Ureter (tissue), 1 donor: ENCODE measurements at regions not wholly inside any gene's neighbourhood (a gene's known extent, or its start where the extent isn't known, plus 50 kb on each side); places are given as distances from the start of the nearest gene placed in this dataset.
A peak's percentile ranks its signal among the peaks of the same experiment; 100 is the strongest.

ENCODE experiments used
- DNase-seq: peaks from one replicate; pipeline ENCODE4 v3.0.0-alpha.2; 2020; ENCODE audit warnings: low spot score
- donor health status: DM: yes; HTN: yes; CAD: no.

DNA sequence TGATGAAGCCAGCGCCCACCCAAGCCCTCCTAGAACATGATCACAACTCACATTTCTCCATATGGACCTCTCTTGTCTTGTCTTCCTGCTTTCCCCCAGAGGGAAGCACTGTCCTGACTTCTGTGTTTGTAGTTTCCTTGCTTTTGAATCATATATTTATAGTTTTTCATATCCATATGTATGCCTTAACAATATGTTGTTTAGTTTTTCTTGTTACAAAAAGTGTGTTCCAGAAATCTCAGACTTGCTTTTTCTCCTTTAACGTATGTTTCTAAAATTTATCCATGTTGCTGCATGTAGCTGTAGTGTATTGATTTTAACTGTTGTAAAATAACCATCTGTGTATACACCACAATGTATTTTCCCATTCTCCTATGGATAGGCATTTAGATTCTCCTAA is 182.0 kb upstream of the SMIM23 start:
- DNase-seq, result no peak

DNA sequence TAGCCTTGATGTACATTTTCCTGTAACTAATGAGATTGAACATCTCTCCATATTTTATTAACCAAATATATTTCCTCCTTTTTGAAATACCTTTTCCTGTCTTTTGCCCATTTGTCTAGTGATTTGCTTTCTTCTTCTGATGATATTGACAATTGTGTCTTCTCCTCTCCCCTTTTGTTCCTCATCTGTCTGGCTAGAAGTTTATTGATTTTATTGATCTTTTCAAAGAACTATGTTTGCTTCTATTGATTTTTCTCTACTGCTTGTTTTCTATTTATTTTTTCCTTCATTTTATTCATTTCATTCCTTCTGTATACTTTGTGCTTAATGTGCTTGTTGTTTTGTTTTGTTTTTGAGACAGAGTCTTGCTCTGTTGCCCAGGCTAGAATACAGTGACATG is 181.4 kb upstream of the SMIM23 start:
- DNase-seq, result no peak

DNA sequence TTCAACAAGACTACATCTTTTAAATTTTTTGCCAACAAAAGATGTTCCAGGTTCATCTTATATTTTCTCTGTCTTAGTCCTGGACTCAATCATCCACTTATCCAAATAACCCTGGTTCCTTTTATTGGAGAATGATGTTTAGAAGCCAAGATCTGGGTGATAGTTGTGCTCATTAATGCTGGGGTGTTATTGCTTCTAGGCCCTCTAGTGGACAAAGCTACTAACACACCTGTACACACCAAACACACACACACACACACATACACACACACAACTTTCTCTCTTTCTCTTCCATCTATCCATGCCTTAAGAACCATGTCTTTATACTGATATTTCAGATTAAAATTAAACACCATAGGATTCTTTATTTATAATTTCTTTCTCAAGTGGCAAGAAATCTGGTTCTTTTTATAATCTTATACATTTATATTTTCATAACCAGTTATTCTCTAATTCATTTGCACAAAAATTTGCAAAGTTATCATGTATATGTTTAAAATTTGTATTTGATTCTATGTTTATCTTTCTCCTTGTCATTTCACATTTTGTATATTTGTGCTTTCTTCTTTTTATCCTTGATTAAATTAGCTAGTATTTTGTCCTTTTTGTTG is 179.1 kb upstream of the SMIM23 start:
- DNase-seq, result no peak

DNA sequence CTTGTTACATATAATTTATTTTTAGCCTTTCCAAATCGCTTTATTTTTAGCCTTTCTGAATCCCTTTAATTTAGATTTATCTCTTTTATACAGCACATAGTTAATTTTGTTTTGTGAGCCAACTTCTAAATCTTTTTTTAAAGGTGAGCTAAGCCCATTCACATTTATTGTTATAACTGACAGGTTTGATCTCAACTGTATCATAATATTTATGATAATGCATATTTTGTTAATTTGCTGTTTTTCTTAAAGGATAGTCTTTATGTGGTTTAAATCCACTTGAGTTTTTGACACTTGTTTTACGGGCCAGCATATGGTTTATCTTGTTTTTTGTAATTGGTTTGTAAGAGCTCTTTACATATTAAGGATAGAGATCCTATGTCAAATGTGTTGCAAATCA is 177.8 kb upstream of the SMIM23 start:
- DNase-seq, result no peak

DNA sequence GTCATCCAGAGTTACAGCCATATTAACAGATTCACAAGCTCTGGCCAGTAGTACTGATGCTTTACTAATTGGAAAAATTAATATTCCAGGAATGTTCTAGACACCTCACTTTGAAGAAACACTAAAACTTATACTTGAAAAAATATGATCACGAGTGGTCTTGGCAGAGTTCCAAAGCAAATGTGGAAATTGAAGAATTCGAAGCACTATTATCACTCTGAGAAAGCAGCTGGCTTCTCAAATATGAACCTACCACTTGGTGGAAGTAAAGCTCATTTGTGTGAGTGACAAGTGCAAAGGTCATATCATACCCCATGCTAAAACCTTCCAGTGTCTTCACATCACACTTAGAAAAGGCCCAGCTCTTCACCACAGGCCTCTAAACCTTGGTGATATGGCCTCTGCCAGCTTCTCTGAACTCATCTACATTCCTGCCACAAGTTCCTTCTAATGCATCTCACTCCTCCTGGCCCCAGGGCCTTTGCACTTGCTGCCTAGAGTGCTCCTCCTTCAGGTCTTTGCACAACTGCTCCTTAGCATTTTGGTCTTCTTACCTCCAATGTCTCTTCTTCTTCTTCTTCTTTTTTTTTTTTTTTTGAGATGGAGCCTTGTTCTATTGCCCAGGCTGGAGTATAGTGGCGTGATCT is 175.7 kb upstream of the SMIM23 start:
- DNase-seq, result no peak

DNA sequence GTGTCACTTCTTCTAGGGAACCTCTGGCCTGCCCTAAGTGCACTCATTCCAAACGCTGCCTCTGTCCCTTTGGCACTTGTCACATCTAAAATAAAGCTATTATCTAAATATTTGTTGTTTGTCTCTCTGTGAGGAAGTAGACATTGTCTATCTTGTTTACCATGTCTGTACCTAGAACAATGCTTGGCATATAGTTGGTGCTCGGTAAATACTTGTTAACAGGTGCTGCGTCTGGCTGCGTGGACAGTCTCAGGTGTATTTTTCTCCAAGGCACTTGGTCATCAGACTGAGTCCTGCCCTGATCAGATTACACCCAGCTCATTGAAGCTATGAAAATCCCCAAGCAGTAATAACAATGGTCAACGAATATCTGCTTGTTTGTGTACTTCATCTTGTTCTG is 174.9 kb upstream of the SMIM23 start:
- no peak for DNase-seq

DNA sequence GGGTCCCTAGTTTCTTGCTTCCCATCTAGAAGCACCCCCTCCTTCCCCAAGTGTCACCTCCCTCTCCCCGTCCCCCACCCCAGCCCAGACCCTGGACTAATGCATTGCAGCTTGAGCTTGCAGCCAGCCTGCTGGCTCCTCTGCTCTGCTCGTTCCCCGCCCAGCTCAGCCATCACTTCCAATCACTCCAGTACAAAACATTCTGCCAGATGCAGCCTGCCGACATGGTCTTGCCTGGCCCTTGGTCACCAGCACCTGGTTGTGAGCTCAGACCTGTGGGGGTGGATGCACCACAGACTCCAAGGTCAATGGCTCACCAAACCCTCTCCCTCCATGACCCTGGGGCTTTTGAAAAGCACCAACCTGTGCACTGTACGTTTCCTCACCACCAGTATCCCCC is 172.9 kb upstream of the SMIM23 start:
- DNase-seq, result no peak

DNA sequence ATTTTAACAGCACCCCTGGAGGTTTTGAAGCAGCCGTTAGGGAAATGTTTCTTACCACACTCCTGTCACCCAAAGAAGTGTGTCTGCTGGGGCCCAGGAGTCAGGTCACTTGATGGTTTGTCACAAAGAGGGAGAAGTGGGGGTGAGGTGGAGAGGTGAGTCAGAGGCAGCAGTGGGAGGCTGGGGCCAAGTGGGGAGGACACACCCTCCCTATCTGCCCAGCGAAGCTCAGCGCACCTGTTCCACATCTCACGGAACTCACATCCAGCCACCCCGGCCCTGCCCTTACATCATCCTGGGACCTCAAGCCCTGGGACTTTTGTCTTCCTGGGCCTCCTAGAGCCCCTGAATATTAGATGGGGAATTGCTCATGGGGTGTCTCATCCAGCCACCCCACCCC is 171.1 kb upstream of the SMIM23 start:
- peak; percentile 26 for DNase-seq

DNA sequence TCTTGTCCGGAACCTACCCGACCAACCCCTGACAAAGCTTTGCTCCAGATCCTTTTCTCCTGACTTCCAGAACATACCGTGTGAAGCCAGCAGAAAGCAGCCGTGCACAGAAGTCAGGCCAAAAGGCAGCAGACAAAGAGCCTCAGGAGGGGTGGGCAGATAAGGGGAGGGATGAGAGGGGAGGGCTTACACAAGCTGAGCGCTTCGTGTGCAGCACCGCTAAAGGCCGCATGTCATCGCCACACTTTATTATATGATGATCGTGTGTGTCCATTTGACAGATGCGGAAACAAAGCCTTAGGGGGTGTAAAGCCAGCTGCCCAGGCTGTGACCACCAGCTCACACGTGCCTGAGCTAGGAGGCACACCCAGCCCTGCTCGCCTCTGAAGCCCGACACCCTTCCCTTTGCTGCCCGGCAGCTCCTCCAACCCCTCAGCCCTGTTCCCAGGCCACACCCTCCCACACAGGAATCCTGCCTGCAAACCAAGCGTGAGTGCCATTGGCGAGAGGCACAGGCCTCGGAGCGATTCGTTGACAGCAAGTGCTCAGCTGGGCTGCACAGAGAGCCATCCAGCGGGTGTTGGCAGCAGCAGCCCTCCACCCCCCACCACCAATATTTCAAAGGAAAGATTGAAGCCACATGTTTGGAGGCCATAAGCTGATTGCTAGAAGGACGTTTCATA is 170.5 kb upstream of the SMIM23 start:
- DNase-seq, result no peak

DNA sequence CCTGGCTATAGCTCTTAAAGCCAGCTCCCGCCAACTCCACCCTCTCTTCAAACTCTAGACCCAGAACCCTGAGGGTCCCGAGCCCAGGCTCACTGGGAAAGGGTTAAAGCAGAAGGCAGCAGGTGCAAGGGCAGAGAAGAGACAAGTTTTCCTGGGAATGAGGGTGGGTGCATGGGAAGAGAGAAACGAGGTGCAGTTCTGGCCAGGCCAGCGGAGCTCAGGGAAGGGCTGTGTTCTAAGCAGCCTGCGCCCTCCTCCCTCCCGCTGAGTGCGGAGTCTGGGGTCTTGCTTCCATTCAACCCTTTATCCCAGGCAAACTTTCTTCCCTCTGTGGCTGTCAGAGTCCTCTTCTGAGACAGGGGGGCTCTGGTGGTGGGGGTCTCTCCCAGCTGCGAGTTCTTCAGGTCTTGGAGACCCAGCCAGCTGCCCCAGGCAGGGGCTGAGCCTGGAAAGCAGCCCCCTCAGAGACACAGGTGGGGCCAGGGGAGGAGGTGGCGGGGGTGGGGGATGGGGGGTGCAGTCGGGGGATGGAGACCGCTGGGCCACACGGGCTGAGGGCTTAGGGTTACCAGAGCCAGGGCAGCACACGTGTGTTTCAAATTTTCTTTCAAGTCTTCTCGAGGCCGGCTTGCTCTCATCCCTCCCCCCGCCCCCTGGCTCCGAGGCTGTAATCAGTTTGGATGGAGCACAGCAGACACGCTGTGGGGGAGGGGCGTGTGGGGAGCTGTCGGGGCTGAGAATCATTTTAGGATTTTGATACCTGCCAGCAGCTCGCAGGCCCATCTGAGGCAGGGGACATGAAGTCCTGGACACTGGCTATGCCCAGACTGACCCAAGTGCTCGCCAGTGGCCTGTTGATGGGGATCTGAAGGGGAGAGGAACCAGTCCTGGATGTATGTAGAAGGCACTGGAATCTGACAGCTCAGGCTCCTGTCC is 169.6 kb upstream of the SMIM23 start:
- DNase-seq, result peak; percentile 5

DNA sequence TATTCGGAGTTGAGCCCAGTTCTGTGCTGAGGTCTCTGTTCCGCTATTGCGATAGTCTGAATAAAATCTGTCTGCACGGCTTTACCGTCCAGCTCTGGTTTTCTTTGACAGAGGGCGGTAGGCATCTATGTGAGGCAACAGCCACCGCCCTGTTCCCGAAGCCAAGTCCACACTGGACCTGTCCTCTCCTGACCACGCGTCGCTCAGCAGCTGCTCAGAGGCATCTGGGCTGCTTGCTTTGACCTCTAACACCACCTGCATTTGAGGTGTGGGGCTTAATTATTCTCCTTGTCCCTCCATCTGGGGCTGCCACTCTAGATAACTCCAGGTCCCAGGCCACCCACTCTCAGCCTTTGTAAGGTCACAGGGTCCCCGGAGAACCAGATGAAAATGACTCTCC is 168.4 kb upstream of the SMIM23 start:
- peak; percentile 26 for DNase-seq

DNA sequence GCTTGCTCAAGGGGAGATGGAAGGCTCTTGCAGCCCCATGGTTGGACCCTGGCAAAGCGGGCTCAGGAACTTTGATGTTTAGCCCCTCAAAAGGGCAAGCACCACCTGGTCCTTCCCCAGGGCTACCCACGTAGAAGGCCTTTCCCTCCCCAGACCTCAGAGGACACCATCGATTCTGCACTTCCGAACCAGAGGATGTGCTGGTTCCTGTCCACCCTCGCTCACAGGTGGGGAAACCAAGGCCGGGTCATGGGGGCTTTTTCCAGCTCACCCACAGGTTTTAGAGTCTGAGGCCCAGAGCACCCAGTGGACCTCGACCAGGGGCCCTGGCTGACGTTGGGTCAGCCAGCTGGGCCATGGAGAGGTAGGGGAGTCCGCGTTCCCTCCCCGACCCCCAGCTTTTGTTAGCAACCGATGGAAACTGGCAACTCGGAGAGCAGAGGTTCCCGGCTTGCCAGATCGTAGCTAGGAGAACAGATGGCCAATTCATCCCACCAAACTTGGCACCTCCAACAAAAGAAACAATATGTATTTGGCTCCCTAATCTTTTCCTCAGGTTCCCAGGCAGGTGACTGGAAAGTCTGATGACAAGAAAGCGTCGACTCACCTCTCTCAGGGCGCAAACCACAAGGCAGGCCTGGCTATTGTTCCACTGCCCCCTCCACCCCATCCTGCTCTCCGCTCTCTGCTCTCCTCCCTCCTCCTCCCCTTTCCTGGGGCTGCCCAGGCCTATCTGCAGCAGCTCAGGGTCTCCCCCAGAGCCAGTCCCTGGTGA is 167.6 kb upstream of the SMIM23 start:
- DNase-seq, result no peak

DNA sequence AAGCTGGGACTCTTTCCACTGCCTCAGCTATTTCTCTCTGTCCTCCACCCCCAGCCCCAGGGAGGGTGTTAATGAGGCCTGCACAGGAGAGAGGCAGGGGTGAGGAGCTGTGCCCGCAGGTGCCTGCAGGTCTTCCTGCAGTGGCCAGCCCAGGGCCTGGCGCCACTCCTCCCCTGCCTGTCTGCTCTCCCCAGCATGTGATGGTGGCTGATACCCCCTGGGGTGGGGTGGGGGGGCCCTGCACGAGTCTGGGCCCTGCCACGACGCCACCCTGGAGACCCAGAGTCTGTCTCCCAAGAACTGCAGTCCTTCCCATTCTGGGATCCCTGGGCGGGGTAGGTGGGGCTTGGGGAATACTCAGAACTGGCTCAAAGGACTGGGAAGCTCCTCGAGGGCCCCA is 166.4 kb upstream of the SMIM23 start:
- DNase-seq, result no peak

DNA sequence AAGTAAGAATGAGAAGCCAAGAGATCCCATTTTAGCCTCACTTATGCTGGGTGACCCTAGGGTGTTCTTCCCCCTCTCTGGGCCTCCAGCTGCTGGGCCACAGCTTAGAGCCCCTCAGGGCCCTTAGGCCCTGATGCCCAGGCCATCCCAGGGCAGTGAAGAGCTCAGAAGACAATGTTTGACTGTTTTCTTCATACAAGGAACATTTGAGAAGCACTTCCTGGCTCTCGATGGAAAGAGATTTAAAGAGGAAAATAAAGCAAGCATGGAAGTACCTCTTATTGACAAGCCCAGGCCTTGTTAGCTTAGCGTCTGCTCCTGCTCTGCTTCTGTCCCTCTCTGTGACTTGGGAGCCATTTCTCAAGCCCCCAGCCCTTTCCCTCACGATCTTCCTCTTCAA is 165.9 kb upstream of the SMIM23 start:
- no peak for DNase-seq

DNA sequence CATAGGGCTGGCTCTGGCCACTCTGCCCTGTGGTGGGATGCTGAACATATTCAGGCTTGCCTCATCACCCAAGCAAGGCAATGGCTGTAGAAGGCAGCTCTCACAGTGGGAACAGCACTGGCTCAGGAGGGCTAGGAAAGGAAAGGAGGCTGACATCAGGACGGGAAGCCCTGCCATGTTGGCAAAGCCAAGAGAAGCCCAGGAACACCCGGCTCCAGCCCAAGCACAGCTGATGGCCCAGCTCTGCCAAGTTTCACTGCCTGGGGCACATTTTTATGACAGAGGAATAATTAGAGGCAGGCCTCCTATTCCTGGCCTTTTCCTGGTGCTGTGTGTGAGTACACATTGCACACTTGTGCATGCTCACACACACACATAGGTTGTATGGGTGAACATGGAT is 163.6 kb upstream of the SMIM23 start:
- DNase-seq, result no peak

DNA sequence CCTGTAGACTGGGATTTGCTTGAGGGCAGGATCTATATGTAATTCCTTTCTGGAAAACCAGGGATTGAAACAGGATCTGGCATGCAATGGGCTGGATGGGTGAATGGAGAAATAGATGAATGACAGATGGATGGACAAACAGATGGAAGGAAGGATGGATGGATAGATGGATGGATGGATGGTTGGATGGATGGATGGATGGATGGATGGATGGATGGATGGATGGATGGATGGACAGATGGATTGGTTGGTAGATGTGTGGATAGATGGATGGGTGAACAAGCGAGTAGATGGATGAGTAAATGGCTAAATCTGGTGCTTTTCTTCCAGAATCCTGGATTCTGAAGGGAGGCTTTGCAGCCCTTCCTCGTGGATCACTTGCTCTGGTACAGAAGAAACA is 162.5 kb upstream of the SMIM23 start:
- DNase-seq, result no peak

DNA sequence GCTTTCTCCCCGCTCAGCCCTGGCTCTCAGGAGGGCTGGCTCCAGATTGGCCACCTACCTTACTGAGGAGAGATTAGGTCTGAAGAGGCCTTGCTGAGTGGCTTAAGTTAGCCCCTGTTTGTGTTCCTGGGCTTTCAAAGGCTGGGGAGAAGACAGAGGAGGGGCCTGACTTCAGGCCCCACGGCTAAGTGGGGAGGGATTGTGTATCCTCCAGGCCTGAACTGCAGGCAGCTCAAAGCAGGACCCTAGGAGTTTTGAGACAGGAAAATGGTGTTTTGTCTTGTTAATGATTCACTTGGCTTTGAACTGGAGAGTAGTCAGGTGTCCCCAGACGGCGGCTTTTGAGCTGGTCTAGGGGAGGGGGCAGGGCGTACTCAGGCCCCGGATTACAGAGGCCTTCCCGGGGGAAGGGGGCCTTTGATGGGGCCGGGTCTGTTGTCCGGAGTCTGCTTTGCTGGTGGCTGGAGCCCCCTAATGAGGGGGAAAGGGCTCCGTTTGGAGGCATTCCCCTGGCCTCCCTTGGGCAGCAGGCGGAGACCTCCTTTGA is 162.0 kb upstream of the SMIM23 start:
- DNase-seq, result no peak

DNA sequence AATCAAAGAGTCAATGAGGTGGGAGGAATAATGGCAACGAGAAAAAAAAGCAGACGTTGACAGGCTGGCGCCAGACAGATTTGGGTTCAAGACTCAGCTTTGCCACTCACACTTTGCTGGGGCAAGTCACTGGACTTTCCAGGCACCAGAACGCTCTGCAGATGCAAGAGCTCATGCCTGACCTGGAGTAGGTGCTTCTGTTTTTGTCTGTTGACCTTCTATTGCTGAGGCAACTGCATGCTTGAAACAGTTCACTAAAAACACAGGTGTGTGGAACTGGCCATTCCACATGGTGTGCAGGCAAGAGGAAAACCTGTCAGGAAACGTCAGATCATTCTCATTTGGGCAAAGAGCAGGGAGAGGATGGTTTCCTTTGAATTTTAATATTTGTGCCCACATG is 161.2 kb upstream of the SMIM23 start:
- no peak for DNase-seq

DNA sequence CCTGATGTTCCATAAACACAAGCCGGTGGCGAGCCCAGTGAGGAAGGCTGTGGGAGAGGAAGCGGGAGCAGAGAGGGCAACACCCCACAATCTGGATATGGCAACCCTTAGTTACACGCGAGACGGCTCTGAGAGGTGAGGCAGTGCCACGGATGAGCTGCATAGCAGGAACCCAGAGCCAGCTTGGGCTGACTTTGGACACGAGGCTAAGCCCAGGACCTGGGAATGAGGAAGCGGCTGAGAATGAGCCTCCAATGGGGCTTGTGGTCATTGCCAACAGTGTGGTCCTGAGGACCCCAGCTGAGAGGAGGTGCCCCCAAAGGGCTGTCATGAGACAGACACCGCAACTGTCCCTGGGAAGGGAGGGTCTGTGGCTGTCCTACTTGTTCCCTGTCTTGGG is 160.0 kb upstream of the SMIM23 start:
- no peak for DNase-seq

DNA sequence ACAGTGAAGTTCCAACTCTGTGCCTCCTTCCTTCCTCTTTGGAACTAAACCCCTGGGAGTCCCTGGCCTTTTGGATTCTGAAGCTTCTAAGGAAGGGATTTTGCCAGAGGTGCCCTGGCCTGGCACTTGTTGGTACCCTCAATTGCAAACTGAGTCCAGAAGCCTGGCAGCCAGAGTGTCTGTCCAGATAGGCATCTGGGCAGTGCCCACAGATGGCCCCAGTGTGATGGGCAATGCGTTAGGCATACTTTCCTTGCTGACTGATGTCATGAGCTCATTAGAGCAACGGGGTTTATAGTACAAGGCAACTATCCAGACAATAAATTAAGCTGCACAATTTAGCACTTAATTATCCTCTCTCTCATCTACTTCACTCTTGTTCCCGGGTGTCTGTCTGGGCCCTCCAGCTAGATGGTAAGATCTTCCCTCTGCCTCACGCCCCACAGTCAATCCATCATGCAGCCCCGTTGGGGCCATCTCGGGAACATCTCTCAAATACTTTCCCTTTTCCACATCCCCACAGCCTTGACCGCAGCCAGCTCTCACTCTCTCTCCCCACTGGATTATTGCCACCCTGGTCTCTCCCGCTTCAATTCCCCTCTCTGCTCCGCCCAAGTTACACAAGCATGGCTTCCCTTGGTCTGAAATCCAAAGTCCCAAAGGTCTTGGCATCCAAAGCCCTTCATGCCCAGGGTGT is 157.5 kb upstream of the SMIM23 start:
- DNase-seq, result peak; percentile 38

DNA sequence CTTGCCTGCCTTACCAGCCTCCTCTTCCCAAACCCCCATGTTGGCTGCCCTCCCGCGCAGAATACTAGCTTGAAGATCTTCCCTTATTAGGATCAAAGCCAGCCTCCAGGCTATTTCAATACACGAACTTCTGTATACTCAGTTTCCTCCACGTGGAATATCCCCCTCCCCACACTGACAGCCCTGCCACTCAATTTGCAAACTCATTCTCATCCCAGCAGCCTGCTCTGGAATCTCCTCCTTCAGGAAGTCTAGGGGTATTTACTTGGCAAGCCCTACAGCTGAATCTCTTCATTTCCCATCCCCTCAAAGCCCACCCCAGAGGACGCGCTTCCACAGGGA is 157.0 kb upstream of the SMIM23 start:
- no peak for DNase-seq
